Chondrocyte (in vitro differentiated cells): ENCODE measurements at regions not wholly inside any gene's neighbourhood (a gene's known extent, or its start where the extent isn't known, plus 50 kb on each side); places are given as distances from the start of the nearest gene placed in this dataset.
"Not testable (repeated sequence)": the region's sequence is repeated elsewhere in the genome, so short reads cannot be mapped to it uniquely, and the experiment has no call there.

ENCODE experiments used
- DNase-seq: peaks from one replicate; pipeline ENCODE4 v3.0.0; 2021; ENCODE audit warnings: mixed read lengths, low spot score
- H3K27ac Mint-ChIP-seq: one replicate; pipeline ENCODE4 v1.8.0; 2021; ENCODE audit warnings: mild to moderate bottlenecking, moderate library complexity, mixed read lengths; ENCODE audit not compliant: unreplicated experiment
- H3K27me3 Mint-ChIP-seq: 2 replicates; pipeline ENCODE4 v1.8.0; 2021; ENCODE audit warnings: low read depth, mixed read lengths
- H3K36me3 Mint-ChIP-seq: 2 replicates; pipeline ENCODE4 v1.8.0; 2021; ENCODE audit warnings: low read depth, mixed read lengths
- H3K4me1 Mint-ChIP-seq: 2 replicates; pipeline ENCODE4 v1.8.0; 2021; ENCODE audit warnings: low read depth, mild to moderate bottlenecking, mixed read lengths
- H3K4me3 Mint-ChIP-seq: one replicate; pipeline ENCODE4 v1.8.0; 2021; ENCODE audit warnings: mild to moderate bottlenecking, moderate library complexity, mixed read lengths; ENCODE audit not compliant: unreplicated experiment
- H3K9me3 Mint-ChIP-seq: 2 replicates; pipeline ENCODE4 v1.8.0; 2021; ENCODE audit warnings: low read depth, mixed read lengths
- CTCF ChIP-seq: fragments of 200-600 bp; sonication (generic); IDR thresholded peaks from 2 replicates; pipeline ENCODE4 v1.5.0; 2021; ENCODE audit warnings: antibody characterized with exemption, mild to moderate bottlenecking, moderate library complexity

- DNase-seq: no peak
- H3K4me1 Mint-ChIP-seq: peaks cover 18% of the 10 kb centered on the region
- H3K27me3 Mint-ChIP-seq: no peaks in the 10 kb centered on the region
- no peaks in the 10 kb centered on the region for H3K9me3 Mint-ChIP-seq
- TF ChIP-seq CTCF: no peak
- H3K4me3 Mint-ChIP-seq: no peak overlapping the region
- H3K27ac Mint-ChIP-seq: no peak overlapping the region
- no peaks in the 10 kb centered on the region for H3K36me3 Mint-ChIP-seq
These were observed 124.9 kb upstream of the CCDC150 start for GRCh38 chr2:196514641-196515040.

- H3K27ac Mint-ChIP-seq: no peak overlapping the region
- no peaks in the 10 kb centered on the region for H3K27me3 Mint-ChIP-seq
- H3K36me3 Mint-ChIP-seq: no peaks in the 10 kb centered on the region
- no peak for TF ChIP-seq CTCF
- H3K4me1 Mint-ChIP-seq: peaks cover 15% of the 10 kb centered on the region
- H3K4me3 Mint-ChIP-seq: no peak overlapping the region
- no peaks in the 10 kb centered on the region for H3K9me3 Mint-ChIP-seq
- no peak for DNase-seq
These were observed 124.5 kb upstream of the CCDC150 start for GRCh38 chr2:196515051-196515450.

GRCh38 chr2:196515608-196516007 is 123.9 kb upstream of the CCDC150 start:
- peaks cover 15% of the 10 kb centered on the region for H3K4me1 Mint-ChIP-seq
- TF ChIP-seq CTCF: no peak
- no peaks in the 10 kb centered on the region for H3K36me3 Mint-ChIP-seq
- no peak for DNase-seq
- H3K27me3 Mint-ChIP-seq: no peaks in the 10 kb centered on the region
- no peaks in the 10 kb centered on the region for H3K9me3 Mint-ChIP-seq
- no peak overlapping the region for H3K27ac Mint-ChIP-seq
- no peak overlapping the region for H3K4me3 Mint-ChIP-seq

- no peak for TF ChIP-seq CTCF
- no peaks in the 10 kb centered on the region for H3K9me3 Mint-ChIP-seq
- no peaks in the 10 kb centered on the region for H3K27me3 Mint-ChIP-seq
- no peaks in the 10 kb centered on the region for H3K36me3 Mint-ChIP-seq
- H3K27ac Mint-ChIP-seq: no peak overlapping the region
- H3K4me1 Mint-ChIP-seq: peaks cover 13% of the 10 kb centered on the region
- DNase-seq: no peak
- no peak overlapping the region for H3K4me3 Mint-ChIP-seq
These were observed 123.0 kb upstream of the CCDC150 start for GRCh38 chr2:196516564-196516963.

GRCh38 chr2:196520605-196521004 is 118.9 kb upstream of the CCDC150 start:
- Mint-ChIP-seq H3K27ac (no peak overlapping the region), H3K36me3 (no peaks in the 10 kb centered on the region), H3K4me1 (peaks cover 6% of the 10 kb centered on the region), H3K27me3 (no peaks in the 10 kb centered on the region), H3K4me3 (no peak overlapping the region), H3K9me3 (no peaks in the 10 kb centered on the region)
- DNase-seq: no peak
- TF ChIP-seq CTCF: no peak

GRCh38 chr2:196526981-196527725 is 112.4 kb upstream of the CCDC150 start:
- not testable (repeated sequence) for H3K36me3 Mint-ChIP-seq, H3K27me3 Mint-ChIP-seq, H3K4me3 Mint-ChIP-seq, H3K27ac Mint-ChIP-seq, DNase-seq, H3K9me3 Mint-ChIP-seq, H3K4me1 Mint-ChIP-seq
